Activated T-helper 1 cell treated with anti-CD3 and anti-CD28 coated beads, Interleukin-2, amount 50 U/mL, for 16 hours (primary cell): ENCODE measurements at regions not wholly inside any gene's neighbourhood (a gene's known extent, or its start where the extent isn't known, plus 50 kb on each side); places are given as distances from the start of the nearest gene placed in this dataset.

Source experiments
- DNase-seq, 2 donors: peaks; one replicate each; pipeline ENCODE4 v3.0.0-alpha.2; 2020; ENCODE audit warnings: low read depth in 1 of 2, low spot score in 1 of 2

- no peak for DNase-seq
Observed at GRCh38 chr6:120262354-120262753, 912.8 kb upstream of the MAN1A1 start.

GRCh38 chr6:120260636-120261035, 911.1 kb upstream of the MAN1A1 start:
- no peak for DNase-seq

- DNase-seq = no peak
Observed at GRCh38 chr6:120254651-120255050, 905.1 kb upstream of the MAN1A1 start.

GRCh38 chr6:120248451-120248850, 898.9 kb upstream of the MAN1A1 start:
- DNase-seq = no peak

GRCh38 chr6:120237221-120237620, 887.7 kb upstream of the MAN1A1 start:
- DNase-seq = no peak

GRCh38 chr6:120230008-120230407, 880.4 kb upstream of the MAN1A1 start:
- DNase-seq = no peak

- DNase-seq = no peak
Observed at GRCh38 chr6:120228297-120228696, 878.7 kb upstream of the MAN1A1 start.

- DNase-seq = no peak
Observed at GRCh38 chr6:120219339-120219738, 869.8 kb upstream of the MAN1A1 start.

- no peak for DNase-seq
Observed at GRCh38 chr6:120214088-120214499, 864.5 kb upstream of the MAN1A1 start.

GRCh38 chr6:120211955-120212792, 862.6 kb upstream of the MAN1A1 start:
- DNase-seq = no peak

GRCh38 chr6:120202878-120203277, 853.3 kb upstream of the MAN1A1 start:
- no peak for DNase-seq

- no peak for DNase-seq
Observed at GRCh38 chr6:120200853-120201252, 851.3 kb upstream of the MAN1A1 start.

GRCh38 chr6:120198033-120198432, 848.5 kb upstream of the MAN1A1 start:
- DNase-seq = no peak

- no peak for DNase-seq
Observed at GRCh38 chr6:120186080-120186479, 836.5 kb upstream of the MAN1A1 start.

- DNase-seq = no peak
Observed at GRCh38 chr6:120173250-120173649, 823.7 kb upstream of the MAN1A1 start.

GRCh38 chr6:120164531-120164930, 815.0 kb upstream of the MAN1A1 start:
- no peak for DNase-seq

- DNase-seq = no peak
Observed at GRCh38 chr6:120157873-120158272, 808.3 kb upstream of the MAN1A1 start.

- no peak for DNase-seq
Observed at GRCh38 chr6:120147071-120147871, 797.7 kb upstream of the MAN1A1 start.

GRCh38 chr6:120141601-120142000, 792.0 kb upstream of the MAN1A1 start:
- no peak for DNase-seq

- DNase-seq = no peak
Observed at GRCh38 chr6:120137492-120137891, 787.9 kb upstream of the MAN1A1 start.

GRCh38 chr6:120129228-120129627, 779.7 kb upstream of the MAN1A1 start:
- no peak for DNase-seq

- DNase-seq = no peak
Observed at GRCh38 chr6:120122401-120122800, 772.8 kb upstream of the MAN1A1 start.
